Endodermal cell (in vitro differentiated cells): ENCODE measurements at regions not wholly inside any gene's neighbourhood (a gene's known extent, or its start where the extent isn't known, plus 50 kb on each side); places are given as distances from the start of the nearest gene placed in this dataset.

Experiments
- DNase-seq: peaks from one replicate; pipeline ENCODE4 v3.0.0-alpha.2; 2017
- H3K27ac ChIP-seq: 2 replicates; pipeline ENCODE4 v1.5.1; 2013; ENCODE audit warnings: mild to moderate bottlenecking, low read depth, low read length, moderate library complexity
- H3K27me3 ChIP-seq: 2 replicates; pipeline ENCODE4 v1.6.1; 2013; ENCODE audit warnings: mild to moderate bottlenecking, low read length, moderate library complexity; ENCODE audit not compliant: insufficient read depth, control insufficient read depth, poor library complexity, severe bottlenecking
- H3K36me3 ChIP-seq: 2 replicates; pipeline ENCODE4 v1.7.0; 2013; ENCODE audit warnings: mild to moderate bottlenecking, low read length, moderate library complexity; ENCODE audit not compliant: control insufficient read depth, insufficient read depth
- H3K4me1 ChIP-seq: one replicate; pipeline ENCODE4 v1.7.0; 2013; ENCODE audit warnings: low read length; ENCODE audit not compliant: control insufficient read depth, insufficient read depth
- H3K4me3 ChIP-seq: 2 replicates; pipeline ENCODE4 v1.5.1; 2013; ENCODE audit warnings: mild to moderate bottlenecking, low read length, moderate library complexity
- H3K9ac ChIP-seq: 2 replicates; pipeline ENCODE4 v1.6.1; 2013; ENCODE audit warnings: mild to moderate bottlenecking, low read length, moderate library complexity; ENCODE audit not compliant: poor library complexity, severe bottlenecking; ENCODE audit errors: extremely low read depth
- H3K9me3 ChIP-seq: 2 replicates; pipeline ENCODE4 v1.6.1; 2013; ENCODE audit warnings: mild to moderate bottlenecking, low read length, moderate library complexity; ENCODE audit not compliant: control insufficient read depth
- H3K27ac Mint-ChIP-seq: 2 replicates; pipeline ENCODE4 v1.8.0; 2020; ENCODE audit warnings: mixed read lengths
- H3K27me3 Mint-ChIP-seq: 2 replicates; pipeline ENCODE4 v1.8.0; 2021; ENCODE audit warnings: mild to moderate bottlenecking, mixed read lengths; ENCODE audit not compliant: insufficient read depth
- H3K36me3 Mint-ChIP-seq: 2 replicates; pipeline ENCODE4 v1.8.0; 2020; ENCODE audit warnings: low read depth, mixed read lengths
- H3K4me1 Mint-ChIP-seq: 2 replicates; pipeline ENCODE4 v1.8.0; 2020; ENCODE audit warnings: mixed read lengths
- H3K4me3 Mint-ChIP-seq: 2 replicates; pipeline ENCODE4 v1.8.0; 2020; ENCODE audit warnings: mild to moderate bottlenecking, moderate library complexity, mixed read lengths
- H3K9me3 Mint-ChIP-seq: 2 replicates; pipeline ENCODE4 v1.8.0; 2020; ENCODE audit warnings: mild to moderate bottlenecking, mixed read lengths
- WGBS, 2 experiments: methylation state at CpG; one replicate each; pipeline versions ENCODE4 v1.1.5 to v1.1.7; 2013; ENCODE audit warnings: missing lambda C conversion rate in 2 of 2, mixed read lengths in 1 of 2; ENCODE audit not compliant: insufficient coverage in 1 of 2, insufficient read length in 1 of 2; 5-methylcytosine and 5-hydroxymethylcytosine counted together
- TF ChIP-seq, protein P1 (sequence below): fragments of 200-600 bp; sonication (generic); conservative IDR thresholded peaks from 2 replicates; pipeline ENCODE4 v1.5.0; 2021; ENCODE audit warnings: antibody characterized with exemption, mild to moderate bottlenecking

DNA sequence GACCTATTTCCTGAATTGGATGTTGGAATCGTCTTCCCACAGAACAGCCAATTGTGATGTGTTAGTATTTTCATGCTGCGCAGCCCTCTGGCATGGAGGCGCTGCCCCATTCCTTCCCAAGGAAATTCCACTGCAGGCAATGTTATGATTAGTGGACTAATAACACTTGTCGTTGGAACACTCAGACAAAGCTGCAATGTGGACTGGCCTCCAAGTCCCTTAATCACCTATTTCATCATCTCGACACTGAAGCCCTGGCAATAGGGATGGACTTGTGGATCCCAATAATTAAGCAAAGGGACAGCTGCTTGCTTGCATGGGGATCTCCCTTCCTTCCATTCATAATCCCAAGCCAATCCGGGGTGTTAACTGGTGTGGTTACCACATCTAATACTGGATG lies 59.9 kb downstream of the PABIR2 start:
- Mint-ChIP-seq H3K4me3 (no peak overlapping the region), H3K4me1 (peaks cover 15% of the 10 kb centered on the region), H3K36me3 (no peaks in the 10 kb centered on the region), H3K27ac (no peak overlapping the region), H3K27me3 (no peaks in the 10 kb centered on the region), H3K9me3 (peaks cover 77% of the 10 kb centered on the region)
- WGBS, 2 experiments, result 67 to 90% methylated on average over 1 to 6 of the region's 6 CpGs
- Histone ChIP-seq H3K4me3 (no peak overlapping the region), H3K9me3 (no peaks in the 10 kb centered on the region), H3K4me1 (no peaks in the 10 kb centered on the region), H3K9ac (no peak overlapping the region), H3K36me3 (no peaks in the 10 kb centered on the region), H3K27ac (no peak overlapping the region), H3K27me3 (no peaks in the 10 kb centered on the region)
- DNase-seq, result no peak
- TF ChIP-seq, protein P1, sequence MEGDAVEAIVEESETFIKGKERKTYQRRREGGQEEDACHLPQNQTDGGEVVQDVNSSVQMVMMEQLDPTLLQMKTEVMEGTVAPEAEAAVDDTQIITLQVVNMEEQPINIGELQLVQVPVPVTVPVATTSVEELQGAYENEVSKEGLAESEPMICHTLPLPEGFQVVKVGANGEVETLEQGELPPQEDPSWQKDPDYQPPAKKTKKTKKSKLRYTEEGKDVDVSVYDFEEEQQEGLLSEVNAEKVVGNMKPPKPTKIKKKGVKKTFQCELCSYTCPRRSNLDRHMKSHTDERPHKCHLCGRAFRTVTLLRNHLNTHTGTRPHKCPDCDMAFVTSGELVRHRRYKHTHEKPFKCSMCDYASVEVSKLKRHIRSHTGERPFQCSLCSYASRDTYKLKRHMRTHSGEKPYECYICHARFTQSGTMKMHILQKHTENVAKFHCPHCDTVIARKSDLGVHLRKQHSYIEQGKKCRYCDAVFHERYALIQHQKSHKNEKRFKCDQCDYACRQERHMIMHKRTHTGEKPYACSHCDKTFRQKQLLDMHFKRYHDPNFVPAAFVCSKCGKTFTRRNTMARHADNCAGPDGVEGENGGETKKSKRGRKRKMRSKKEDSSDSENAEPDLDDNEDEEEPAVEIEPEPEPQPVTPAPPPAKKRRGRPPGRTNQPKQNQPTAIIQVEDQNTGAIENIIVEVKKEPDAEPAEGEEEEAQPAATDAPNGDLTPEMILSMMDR, result no peak

DNA sequence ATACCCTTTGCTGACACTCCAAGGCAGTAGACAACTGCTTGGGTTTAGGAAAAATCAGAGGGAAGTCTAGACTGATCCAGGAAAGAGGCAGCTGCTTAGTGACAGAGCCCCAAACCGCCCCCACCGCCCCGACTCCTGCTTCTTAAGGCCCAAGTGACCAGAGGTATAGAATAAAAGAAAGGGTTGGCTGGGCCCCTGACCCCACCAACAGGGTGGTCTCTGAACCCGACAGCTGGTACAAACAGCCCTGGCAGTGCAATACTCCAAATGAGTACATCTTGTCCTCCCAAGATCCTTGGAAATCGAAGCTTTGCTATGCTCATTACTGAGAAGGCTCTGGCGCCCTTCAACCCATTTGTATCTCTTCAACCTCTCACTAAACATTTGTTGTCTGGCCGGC lies 60.6 kb downstream of the PABIR2 start:
- no peaks in the 10 kb centered on the region for H3K4me1 ChIP-seq
- Mint-ChIP-seq H3K4me1 (peaks cover 13% of the 10 kb centered on the region), H3K4me3 (no peak overlapping the region), H3K27me3 (no peaks in the 10 kb centered on the region), H3K36me3 (no peaks in the 10 kb centered on the region), H3K9me3 (peaks cover 77% of the 10 kb centered on the region), H3K27ac (no peak overlapping the region)
- H3K36me3 ChIP-seq, result no peaks in the 10 kb centered on the region
- H3K9me3 ChIP-seq, result no peaks in the 10 kb centered on the region
- no peak for DNase-seq
- H3K4me3 ChIP-seq, result no peak overlapping the region
- H3K27ac ChIP-seq, result no peak overlapping the region
- TF ChIP-seq, protein P1, result no peak
- H3K9ac ChIP-seq, result no peak overlapping the region
- 91 to 100% methylated on average over 1 to 7 of the region's 7 CpGs for WGBS, 2 experiments
- no peaks in the 10 kb centered on the region for H3K27me3 ChIP-seq

DNA sequence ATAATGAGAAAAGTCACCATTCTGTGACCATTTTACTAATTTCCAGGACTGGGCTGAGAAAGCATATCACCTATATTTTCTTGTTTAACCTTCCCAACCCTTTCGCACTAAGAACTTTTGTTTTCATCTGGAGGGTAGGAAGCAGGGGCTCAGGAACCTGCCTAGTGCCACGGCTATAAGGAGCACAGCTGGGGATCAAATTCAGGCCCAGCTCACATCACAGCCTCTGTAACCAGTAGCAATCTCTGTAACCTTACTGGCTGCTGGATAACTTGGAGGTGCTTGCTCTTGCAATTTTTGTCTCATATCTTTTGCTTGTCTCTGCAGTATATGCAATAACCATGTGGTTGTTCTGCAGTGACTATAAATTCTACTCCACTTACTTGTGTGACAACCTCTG lies 62.0 kb downstream of the PABIR2 start:
- no peak overlapping the region for H3K9ac ChIP-seq
- no peaks in the 10 kb centered on the region for H3K36me3 ChIP-seq
- Mint-ChIP-seq H3K9me3 (peaks cover 80% of the 10 kb centered on the region), H3K36me3 (no peaks in the 10 kb centered on the region), H3K4me3 (no peak overlapping the region), H3K27ac (no peak overlapping the region), H3K4me1 (peaks cover 13% of the 10 kb centered on the region), H3K27me3 (no peaks in the 10 kb centered on the region)
- TF ChIP-seq, protein P1, result no peak
- H3K27ac ChIP-seq, result no peak overlapping the region
- H3K4me1 ChIP-seq, result no peaks in the 10 kb centered on the region
- no peaks in the 10 kb centered on the region for H3K9me3 ChIP-seq
- H3K4me3 ChIP-seq, result no peak overlapping the region
- H3K27me3 ChIP-seq, result no peaks in the 10 kb centered on the region
- no peak for DNase-seq
- WGBS, 2 experiments, result 55% methylated on average over 2 of the region's 2 CpGs; no CpG with 5 or more reads in 1 of the 2 experiments
